ENCODE measurements at regions not wholly inside any gene's neighbourhood (a gene's known extent, or its start where the extent isn't known, plus 50 kb on each side); places are given as distances from the start of the nearest gene placed in this dataset.

DNA sequence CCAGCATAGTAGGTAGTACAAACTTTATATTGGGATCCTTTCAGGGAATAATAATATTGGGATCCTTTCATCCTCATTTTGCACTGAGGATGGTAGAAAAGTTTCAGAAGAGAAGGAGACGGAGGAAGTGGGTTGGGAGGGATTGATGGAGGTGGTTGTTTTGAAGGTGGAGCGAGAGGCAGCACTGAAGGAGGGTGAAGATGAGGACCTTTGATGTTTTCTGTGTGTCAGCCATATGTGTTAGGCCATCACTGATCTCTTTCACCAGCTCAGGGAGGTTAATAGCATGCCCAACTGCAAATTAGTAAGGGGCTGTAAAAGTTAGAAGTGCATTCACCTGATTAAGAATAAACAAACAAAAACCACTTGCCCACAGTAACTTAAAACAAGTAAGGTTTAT lies 275.5 kb upstream of the B3GAT1 start:
- DNase-seq (ENCODE audit: low spot score), result no peak

DNA sequence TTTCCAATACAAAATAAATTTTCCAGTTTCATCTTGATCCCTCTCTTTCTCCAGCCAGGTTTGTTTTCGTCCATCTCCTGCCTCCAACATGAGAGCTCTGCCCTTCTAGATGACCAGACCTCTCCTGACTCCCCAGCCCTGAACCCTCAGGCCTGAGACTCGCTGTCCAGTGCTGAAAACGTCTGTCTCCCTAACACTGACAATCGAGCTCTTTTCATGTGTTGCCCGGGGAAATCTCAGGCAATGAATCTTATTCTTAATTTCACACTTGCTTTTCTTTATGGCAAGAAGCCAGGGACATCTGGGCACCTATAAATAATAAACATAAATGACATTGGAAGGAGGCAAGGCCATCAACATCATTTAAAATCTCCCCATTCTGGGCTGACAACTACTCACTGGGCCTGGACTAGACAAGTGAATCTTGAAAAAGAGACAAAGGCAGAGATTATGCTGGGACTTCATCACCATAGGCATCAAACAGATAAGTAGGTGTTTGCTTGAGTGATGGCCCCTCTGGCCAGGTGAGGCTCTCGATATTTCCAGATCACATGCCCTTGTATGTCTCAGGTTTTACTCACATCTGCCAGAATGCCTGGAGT lies 274.5 kb upstream of the B3GAT1 start:
- DNase-seq (ENCODE audit: low spot score), result no peak

DNA sequence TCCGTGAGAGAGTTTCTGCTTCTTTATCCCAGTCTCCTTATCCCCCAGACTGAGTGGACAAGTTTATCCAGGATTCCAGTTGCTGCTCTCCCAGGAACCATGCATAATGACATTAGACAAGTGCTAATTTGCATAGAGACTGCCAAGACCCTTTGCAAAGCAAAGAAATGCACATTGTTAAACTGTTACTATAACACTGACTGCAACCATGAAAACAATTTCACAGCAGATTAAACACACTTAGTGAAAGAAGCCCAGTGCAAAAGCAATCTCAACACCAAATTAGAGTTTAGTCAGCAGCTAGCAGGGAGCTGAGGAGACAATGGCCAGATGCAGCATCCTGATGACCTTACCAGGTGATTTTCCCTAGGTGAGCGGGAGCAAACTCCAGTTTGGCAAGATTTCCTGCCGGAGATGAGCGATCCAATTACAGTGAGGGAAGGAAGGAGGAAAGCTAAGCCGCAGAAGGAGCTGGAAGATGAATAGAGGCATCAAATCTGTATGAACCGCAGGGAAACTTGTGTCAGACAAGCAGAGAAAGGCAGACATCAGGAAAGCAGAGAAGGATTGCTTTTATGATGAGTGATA lies 273.8 kb upstream of the B3GAT1 start:
- no peak for DNase-seq (ENCODE audit: low spot score)

DNA sequence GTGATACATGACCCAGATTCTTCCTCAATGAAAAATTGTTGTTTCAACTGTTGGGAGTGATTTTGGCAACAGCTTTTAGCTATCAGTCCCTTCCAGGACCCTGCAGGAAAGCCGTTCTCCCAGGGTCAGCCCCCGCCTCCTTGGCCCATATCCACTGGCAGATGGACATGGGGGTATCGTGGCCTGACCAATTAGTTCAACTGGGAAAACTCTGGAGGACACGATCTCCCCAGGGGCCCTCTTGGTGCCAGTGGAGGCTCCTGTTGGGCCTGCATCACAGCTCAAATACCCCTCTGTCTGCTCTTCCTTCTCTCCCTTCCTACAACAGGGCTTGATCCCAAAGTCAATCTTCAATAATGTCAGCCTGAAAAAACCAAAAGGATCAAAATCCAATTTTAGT lies 272.5 kb upstream of the B3GAT1 start:
- no peak for DNase-seq (ENCODE audit: low spot score)

DNA sequence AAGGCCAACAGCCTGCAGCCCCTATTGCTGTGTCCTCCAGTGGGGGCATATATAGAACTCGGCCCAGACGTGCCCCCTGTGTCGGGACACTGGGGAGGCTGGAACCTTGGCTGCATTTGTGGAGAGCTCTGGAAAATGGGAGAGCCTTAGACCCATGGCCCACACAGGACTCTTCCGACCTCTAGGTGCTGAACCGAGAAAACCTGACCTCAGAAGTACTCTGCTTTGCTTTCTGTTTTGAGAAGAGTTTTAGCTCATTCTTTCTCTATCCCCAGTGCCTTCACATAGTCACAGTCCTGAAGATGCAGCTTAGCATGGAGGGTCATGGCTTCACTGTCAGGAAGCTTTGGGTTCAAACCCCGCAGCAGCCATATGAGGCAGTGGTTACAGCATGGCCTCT lies 271.8 kb upstream of the B3GAT1 start:
- DNase-seq (ENCODE audit: low spot score), result no peak

DNA sequence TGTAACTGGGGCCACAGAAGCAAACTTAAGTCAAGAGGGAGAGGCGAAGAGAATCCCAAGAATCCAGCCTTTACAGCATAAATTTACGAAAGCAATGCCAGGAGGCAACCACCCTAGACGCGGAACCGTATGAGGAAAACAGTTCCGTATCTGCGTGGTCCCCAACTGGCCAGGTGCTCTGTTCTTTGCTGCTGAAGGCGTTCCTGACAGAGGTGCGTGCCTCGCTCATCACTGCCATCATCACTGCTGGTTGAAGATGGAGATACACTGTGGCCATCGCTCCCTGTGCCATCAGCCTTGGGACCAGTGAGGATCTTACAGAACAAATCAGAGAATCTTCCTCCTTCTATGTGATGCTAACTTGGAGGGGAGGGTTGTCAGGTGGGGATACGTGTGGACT lies 270.5 kb upstream of the B3GAT1 start:
- DNase-seq (ENCODE audit: low spot score), result no peak

DNA sequence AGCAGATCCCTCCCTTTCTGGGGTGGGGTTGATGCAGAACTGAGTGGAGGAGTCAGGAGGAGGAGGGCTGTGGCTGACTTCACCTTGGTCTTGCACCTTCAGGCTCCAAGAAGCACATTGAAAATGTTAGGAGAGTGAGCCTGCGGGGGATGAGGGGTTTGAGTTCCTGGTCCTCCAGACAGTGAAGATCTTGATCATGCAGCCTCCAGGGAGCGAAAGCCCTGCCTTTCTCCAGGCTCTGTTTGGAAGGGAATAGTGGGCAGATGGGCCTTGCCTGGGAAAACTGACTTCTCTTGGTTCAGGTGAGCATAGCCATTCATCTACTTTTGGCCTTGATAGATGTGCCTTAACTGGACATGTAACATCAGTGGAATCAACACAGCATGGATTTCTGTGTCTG lies 267.6 kb upstream of the B3GAT1 start:
- DNase-seq (ENCODE audit: low spot score), result no peak

DNA sequence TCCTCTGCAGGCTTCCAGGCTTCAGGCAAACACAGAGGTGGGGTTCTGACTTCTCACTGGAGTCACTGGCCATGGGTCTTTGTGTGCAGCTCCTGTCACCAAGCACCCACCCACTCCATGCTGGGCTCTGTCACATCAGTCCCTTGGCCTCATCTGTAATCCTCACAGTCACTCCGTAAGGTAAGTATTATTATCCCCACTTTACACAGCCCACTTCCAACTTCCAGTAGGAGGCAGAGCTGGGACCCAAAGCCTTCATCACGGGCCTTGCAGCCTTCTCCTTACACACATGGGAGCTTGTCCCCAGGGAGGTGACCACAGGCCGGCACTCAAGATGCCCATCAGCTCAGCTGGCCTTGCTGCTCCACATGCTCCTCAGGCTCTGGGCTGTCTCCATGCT lies 266.7 kb upstream of the B3GAT1 start:
- no peak for DNase-seq (ENCODE audit: low spot score)

DNA sequence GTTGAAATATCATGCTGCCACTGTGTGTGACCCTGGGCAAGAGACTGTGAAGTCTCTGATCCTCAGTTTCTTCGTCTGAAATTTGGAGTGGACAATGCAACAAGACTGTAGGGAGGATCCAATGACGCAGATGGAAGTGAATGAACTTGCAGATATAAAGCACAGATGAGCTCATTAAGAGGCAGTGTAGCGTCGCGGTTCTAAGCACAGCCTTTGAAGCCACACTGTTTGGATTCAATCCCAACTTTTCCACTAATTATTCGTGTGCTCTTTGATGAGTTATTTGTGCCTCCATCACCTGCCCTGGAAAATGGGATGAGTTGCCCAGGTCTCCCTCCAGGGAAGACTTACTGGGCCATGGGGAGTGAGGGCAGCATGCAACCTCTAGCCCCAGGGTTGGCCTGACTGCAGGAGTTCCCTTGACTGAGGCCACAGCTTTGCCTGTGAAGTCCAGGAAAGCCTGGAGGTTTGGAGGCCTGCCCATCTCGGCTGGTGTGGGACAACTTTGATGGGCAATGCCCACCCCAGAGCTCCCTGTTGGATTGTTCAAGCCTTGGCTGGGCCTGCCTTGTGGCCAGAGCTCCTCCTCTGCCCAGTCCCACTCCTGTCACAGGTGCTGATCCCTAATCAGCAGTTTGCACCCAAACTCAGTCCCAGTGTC lies 266.0 kb upstream of the B3GAT1 start:
- DNase-seq (ENCODE audit: low spot score), result no peak

DNA sequence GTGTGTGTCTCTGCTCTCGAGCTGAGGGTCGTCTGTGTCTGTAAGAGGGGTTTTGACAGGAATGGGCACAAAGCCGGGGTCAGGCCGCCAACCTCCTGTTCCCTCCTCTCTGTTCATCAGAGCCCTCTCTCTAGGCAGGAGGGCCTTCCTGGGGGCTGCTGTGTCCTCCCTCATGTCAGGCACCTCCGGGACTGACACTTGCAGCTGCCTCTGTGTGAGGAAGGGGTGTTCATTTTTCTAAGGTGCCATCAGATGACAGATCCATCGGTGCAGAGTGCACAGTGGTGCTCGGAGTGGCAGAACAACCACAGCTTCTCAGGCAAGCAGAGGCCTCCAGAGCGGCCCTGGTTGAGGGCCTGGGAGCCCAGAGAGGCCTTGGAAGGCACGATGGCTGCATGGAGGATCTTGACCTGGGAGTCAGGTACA lies 265.4 kb upstream of the B3GAT1 start:
- no peak for DNase-seq (ENCODE audit: low spot score)

DNA sequence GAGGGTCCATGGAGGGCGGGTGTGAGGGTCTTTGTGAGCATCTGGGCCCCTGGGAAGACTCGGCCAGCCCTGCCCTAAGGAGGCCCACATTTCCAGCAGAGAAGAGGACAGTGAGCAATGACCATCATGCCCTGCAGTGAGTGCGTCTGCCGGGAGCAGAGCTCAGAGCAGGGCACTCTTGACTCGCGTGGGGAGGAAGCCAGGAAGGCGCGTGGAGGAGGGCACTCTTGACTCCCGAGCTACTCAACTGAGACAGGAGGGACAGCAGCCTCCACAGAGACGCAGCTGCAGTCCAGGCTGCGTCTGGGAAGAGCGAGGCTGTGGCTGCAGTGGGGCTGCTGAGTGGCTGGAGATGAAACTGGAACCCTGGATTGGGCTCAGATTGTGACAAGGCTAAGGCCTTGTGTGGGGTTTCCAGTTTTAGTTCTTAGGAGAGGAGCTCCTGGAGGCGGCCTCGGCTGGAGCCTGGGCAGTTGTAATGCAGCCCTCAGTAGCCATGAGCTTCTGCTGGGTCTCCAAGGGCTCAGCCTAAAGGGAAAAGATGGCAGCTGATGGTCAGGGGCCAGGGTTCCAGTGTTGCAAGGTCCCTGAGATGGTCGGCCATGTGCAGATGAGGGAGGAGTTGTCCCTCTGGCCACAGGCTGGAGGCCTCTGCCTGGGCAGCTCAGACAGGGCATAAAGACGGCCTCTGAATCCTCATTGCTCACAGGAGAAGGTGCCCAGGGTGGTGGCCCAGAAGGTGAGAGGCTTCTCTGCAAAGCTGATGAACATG lies 264.7 kb upstream of the B3GAT1 start:
- DNase-seq (ENCODE audit: low spot score), result no peak

DNA sequence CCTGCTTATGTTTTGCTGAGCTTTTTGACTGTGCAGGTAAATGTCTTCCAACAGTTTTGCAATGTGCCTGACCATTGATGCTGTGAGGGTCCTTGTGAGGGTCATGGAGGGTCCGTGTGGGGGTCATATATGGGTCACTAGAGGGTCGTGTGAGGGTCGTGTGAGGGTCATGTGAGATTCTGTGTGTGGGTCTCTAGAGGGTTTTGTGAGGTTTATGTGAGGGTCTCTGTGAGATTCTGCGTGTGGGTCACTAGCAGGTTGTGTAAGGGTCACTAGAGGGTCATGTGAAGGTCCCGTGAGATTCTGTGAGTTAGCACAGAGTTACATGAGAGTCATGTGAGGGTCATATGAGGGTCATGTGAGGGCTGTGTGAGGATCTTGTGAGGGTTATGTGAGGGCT lies 263.9 kb upstream of the B3GAT1 start:
- no peak for DNase-seq (ENCODE audit: low spot score)

DNA sequence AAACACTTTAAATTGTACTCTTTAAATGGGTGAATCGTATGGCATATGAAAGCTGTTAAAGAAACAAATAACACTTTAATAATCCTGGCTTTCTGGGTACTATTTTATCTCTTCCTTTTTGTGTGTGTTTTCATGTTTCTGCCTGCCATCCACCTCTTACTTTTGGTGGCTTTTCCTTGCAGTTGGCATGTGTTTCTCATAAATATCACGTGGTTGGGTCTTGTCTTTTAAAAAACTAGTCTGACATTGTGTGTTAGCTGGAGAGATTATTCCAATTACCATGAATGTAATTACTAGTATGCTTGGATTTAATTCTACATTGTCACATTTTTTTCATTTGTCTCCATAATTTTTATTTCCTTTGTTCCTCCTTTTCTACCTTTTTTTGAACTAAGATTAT lies 262.9 kb upstream of the B3GAT1 start:
- DNase-seq (ENCODE audit: low spot score), result no peak

DNA sequence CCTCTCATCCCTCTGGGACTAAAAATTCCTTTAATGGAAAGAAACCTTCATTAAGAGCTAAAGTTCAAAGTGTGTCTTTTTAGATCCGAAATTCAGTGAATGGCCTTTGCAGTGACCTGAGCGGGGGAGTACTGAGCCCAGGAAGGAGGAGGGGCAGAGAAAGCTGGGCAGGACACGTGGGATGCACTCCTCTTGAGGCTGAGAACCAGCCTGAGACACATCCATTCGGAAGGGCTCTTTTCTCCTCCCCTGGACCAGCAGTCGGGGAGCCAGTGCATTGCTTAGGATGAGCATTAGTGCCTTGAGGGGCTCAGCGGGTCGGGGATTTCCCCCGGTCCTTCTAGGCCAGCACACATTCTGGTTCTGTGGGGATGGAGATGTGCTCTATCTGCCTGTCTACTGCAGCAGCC lies 258.9 kb upstream of the B3GAT1 start:
- DNase-seq (ENCODE audit: low spot score), result no peak

DNA sequence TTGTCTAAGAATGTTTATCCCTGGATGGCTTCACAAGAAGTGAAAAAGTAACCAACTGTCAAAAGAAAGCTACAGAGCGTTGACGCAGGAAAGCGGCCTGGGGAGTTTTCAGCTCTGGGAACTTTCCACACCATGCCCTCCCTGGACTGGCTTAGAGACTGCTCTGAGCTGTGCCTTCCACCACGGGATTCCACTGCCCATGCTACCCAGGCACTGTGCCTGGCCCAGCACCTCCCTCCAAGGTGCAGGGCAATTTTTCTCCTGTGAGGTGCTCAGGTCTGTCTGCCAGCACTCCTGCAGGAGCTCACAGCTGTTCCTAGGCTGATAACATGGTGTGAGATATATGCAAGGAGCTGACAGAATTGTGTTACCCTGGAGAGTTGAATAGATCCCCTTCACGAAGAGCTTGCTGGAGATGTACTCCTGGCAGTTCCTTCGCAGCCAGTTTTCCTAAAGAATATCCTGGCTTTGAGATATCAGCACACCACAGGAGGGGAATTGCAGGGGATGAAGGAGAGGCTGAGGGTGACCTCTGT lies 258.3 kb upstream of the B3GAT1 start:
- no peak for DNase-seq (ENCODE audit: low spot score)

DNA sequence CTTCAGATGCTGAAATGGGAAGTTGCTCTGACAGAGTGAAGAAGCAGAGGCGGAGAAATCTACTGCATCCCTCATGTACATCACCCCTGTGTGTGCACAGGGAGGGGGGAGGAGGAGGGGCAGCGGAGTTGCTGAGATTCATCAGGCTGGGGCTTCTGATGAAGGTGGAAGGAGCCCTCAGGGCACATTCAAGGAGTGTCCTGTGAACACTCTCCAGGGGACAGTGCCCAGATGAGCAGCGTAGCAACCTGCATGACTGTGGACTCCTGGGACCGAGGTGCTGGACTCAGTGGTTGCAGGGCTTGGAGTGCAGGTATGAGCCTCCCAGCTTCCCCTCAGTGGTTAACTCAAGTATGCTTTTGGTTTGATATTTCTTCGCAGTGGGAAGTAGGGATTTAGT lies 257.8 kb upstream of the B3GAT1 start:
- DNase-seq (ENCODE audit: low spot score), result no peak

DNA sequence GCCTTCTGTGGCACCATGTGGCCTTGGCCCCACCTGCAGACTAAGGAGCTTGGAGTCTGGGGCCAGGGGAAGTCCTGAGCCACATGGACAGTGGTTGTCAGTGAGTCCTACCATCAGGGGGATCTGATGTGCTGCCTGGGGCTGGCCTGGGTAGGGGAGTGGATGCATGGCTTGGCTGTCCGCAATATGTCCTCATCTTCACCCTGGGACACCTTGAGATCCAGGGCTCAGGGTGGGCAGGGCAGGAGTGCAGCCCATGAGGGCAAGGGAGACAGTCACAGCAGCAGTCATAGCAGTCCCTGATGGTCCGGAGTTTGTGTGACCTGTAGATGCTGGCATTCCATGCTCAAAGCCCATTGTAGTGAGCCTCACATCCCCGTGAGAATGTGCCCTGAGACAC lies 256.8 kb upstream of the B3GAT1 start:
- DNase-seq (ENCODE audit: low spot score), result no peak

DNA sequence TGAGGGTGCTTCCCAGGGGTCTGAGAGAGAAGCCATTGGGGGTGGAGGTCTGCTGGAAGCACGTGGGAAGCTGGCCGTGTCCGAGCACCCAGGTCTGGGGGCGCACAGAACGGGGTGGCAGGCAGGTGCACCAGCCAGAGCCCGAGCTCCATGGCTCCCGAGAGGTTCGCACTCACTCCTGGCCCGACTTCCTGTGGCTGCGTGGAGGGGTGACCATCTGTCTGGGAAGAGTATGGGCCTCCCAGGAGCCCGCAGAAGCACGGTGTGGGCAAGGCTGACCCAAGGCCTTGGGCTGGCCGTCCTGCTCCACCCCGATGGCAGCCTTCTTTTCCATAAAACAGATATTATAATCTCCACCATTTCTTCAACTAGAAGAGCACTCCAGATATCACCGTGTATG lies 256.0 kb upstream of the B3GAT1 start:
- no peak for DNase-seq (ENCODE audit: low spot score)

DNA sequence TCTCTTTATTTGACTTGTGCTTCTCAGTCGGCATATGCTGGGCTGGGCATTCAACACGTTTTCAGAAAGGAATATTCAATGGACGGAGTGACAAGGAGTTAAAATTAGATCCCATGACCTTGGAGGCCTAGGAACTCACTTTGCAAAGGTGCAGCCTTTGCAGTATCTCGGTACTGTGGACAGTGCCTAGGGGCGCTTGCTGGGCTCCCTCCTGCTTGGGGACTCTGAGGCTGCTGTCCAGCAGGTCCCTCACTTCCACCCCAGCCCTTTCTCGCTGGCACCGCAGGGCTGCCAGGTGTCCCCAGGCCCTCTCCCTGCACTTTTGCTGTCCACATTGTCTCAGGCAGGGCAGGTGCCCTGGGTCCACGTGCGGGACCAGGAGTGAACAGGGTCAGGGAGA lies 255.5 kb upstream of the B3GAT1 start:
- no peak for DNase-seq (ENCODE audit: low spot score)

DNA sequence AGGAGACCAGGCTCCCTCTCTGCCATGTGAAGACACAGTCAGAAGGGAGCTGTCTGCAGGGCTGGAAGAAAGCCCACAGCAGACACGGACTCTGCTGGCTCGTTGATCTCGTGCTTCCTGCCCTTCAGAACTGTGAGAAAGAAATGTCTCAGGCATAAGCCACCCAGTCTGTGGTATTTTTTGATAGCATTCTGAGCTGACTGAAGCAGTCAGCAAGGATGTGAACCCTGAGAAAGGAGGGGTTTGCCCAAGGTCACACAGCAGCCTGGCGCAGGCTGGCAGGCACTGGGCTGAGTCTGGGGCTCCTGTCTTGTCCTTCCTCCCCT lies 255.1 kb upstream of the B3GAT1 start:
- no peak for DNase-seq (ENCODE audit: low spot score)

DNA sequence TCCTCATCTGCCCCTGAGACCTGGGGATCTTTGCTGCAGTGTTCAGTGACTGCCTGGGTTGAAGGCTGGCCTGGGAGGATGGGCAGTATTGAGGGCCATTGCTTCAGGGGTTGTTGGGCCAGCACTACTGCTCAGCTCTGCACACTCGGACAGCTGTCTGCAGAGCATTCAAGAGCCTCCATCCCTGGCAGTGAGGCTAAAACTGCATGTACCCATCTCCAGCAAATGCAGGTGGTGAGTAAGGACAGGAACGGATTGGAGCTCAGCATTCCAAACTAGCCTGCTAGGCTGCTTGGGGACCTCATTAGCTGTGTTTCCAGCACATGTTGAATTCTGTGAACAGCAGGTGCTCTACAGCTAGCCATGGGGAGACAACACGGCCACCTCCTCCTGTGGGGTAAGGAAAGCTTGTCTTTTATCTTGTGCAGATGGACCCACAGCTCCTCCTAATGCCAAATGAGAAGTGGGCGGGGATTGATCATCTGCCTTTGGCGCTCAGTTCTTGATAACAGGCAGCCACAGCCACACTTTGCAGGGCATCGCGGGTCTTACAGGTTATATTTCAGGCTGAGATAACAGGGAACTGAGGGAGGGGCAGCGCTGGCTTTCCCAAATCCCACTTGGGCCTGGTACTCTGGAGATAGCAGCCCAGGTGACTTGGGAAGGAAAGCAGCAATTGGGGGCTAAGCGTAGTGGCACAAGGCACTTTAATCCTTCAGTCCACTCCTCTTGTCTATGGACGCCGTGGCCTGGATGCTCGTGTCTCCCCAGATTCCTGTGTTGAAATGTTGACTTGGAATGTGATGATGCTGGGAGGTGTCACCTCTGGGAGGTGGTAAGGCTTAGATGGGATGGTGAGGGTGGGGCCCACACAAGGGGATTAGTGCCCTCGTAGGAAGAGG lies 254.5 kb upstream of the B3GAT1 start:
- DNase-seq (ENCODE audit: low spot score), result no peak

Measured in RKO (cell line).